HG03571 (cell line): ENCODE measurements at regions not wholly inside any gene's neighbourhood (a gene's known extent, or its start where the extent isn't known, plus 50 kb on each side); places are given as distances from the start of the nearest gene placed in this dataset.

ENCODE experiments used
- ATAC-seq: cut with Tn5 transposase; IDR thresholded peaks from one replicate; pipeline ENCODE4 v1.9.1; 2021; ENCODE audit not compliant: unreplicated experiment

DNA sequence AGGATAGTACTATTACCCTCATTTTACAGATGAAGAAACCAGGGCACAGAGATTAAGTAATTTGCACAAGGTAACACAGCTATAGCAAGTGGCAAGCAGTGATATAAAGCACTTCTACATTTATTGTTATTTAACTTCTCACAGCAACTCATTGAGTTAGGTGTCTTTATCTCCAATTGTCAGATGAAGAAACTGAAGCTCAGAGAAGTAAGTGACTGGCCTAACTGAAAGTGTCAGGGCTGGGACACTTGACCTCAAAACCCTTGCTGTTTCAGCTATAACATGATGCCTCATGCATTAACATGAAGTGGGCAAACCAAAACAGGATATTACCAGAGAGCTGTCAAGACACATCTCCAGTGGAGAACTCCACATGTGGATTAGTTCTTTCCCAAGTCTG is 65.8 kb upstream of the LEKR1 start:
- peak; percentile 76 for ATAC-seq

DNA sequence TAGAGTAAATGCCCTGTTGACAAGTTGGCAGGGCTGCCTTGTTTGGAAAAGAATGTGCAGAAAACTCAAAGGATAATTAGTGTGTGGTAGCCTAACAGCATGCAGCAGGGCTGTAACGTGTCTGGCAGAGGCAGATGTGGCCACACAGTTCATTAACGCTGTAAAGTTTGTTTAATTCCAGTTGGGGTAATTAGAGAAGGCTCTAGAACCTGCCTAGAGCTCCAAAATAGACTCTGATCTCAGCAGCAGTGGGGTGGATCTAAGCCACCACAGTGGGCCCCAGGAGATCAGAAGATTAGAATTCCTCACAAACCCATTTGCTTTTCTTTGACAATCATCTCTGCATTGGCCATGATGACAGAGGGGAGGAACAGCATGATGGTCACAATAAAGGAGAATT is 65.1 kb upstream of the LEKR1 start:
- no peak for ATAC-seq

DNA sequence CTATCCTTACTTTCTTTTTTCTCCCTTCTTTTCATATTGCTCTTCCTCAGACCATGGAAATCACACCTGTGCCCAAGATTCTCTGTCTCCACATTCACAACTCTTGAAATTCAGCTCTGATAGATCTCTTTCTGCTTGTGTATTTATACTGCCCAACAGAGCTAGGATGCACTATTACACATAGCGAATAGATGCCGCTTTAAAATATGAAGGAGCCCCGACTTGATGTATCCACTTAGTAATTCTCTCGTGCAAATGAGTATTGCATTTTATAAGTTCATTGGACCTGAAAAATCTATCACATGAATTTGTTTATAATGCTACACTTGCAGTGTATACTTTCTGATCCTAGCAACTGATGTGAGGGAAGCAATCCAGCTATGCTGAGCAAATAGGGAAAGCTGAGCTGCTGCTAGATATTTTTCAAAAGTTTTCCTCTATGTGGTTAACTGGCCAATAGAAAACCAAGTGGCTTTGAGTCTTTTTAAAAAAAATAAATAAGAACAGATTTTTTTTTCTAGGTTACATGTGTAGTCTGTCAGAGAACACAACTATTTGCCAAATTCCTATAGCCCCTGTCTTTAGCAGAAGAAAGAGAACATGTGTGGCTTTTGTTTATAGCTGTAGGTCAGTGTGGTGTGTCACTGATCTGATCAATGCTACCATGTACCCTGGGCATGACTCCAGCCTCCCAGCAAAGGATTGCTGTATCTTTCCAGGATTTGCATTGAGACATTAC is 64.3 kb upstream of the LEKR1 start:
- ATAC-seq = no peak

DNA sequence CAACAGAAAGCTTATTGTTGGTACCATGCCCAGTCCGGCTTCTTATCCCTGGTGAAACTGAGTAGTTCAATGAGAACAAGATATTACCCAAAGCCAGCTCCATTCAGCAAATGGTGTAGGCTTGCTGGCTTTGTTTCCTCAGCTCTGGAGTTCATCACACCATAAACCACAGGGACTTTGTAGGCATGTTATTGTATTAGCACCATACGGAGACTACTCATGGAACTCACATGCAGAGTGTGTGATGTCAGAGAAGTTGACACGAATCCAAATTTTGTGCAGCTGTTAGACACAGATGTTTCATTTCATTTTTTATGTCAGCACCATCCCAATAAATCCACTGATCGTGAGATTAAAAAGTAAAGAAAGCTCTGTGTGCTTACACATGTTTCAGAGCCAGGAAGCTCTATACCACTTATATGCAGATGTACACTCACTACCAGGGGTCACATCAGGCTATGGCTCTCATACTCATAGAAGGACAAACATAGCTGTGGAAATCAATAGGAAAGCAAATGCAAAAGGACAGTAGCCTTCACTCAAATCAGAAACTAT is 63.4 kb upstream of the LEKR1 start:
- no peak for ATAC-seq

DNA sequence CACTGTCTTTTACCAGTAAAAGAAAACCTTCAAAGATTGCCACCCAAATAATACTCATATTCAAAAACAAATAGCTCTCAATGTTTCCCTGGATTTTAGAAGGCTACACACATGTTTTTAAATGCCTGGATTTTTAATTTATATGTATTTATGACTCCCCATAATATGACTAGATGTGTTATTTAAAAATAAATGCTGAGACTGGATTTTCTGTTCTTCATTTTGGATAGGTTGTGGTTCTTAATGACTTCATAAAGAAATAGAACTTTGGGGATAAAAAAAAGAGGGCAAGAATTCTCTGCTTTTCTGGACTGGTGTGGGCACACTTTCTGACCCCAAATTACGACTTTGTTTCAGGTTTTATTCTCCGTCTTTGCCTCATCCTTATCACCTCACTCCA is 62.8 kb upstream of the LEKR1 start:
- no peak for ATAC-seq

DNA sequence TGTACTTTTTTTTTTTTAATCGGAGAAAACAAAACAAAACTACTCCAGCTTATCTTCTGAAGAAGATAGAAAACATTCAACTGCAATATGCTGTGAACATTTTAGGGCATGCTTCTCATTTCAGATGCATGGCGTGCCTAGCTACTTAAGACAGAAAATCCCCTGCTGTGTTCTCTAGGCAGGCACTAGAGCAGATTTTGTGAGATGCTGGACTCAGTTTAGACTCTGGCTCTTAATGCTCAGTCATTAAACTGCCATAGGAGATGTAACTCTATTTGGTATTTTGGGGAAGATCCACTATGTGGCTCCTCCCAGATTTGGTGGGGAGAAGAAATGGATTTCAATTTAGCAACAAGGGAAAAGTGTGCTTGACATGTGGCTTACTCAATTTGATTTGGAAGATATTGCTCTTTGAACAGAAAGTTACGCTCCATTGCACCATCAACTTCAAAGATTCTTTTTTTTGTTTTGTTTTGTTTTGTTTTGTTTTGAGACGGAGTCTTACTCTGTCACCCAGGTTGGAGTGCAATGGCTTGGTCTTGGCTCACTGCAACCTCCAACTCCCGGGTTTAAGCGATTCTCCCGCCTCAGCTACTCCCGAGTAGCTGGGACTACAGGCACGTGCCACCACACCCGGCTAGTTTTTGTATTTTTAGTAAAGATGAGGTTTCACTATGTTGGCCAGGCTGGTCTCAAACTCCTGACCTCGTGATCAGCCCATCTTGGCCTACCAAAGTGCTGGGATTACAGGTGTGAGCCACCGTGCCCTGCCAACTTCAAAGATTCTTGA is 62.0 kb upstream of the LEKR1 start:
- no peak for ATAC-seq

DNA sequence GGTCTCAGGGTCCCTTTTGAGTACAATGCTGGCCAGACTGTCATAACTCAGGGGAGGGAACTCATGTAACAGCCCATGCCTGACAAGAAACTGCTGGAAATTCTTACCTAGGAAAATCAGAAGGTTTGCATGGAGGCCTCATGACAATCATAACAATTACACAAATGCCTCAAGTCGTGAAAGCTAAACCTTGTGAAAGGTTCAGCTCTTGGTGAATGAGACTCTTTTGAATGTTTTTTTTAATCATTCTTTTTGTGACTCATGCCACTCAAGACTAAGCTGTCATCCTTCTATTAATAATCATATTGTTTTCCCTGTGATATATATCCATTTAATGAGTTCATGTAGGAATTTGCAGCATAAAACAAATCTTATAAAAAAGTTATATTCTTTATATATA is 61.4 kb upstream of the LEKR1 start:
- ATAC-seq = no peak

DNA sequence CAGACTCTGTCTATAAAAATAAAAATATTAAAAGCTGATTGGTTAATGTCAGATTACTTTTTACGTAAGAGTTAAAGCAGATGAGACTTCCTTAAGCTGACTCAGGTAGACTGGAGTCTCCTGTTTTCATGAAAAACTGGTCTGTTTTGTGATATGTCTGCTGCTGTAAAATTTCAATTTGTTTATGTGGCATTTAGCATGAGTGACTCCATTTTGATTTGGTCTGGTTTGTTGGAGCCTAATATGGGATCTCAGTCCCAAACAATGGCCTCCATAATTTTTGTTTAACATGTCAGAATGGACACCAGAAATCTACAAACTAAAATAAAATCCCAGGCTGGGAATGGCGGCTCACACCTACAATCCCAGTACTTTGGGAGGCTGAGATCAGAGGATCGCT is 57.8 kb upstream of the LEKR1 start:
- no peak for ATAC-seq

DNA sequence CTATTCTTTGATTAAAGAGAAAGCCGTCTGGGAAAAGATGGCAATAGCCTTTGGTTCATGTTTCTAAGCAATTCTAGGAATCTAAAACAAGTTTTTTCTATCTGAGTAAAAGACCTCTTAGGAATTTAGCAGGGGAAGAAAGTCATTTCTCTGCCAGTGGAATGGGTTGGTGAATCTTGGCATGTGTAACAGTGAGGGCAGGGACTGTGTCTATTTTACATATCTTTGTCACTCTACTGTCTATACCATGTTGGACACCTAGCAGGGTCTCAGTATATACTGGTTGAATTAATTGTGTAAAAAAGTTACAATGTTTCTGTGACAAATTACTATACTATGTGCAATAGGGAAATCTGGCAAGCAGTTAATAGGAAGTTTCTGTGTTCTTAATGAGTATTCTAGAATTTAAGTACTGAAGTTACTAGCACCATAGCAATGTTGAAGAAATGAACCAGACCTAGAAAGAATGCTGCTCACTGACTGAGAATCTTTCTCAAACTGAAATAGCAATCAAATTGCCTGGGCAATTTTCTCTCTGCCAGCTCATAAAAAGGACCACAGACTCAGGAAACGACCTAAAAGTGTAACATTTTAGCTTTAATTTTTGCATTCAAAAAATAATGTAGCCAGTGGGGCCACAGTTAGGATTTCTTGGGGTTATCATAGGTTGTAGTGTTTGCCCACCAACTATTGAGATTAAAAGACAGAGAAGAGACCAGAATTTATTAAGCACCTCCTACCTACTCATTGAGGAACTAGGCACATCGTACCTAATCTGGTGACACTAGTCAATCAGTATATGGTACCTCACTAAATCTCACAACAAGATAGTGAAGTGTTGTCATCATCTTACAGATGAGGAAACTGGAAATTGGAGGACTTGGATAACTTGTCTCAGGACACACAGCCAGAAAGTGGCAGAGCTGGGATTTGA is 56.2 kb upstream of the LEKR1 start:
- ATAC-seq = no peak

DNA sequence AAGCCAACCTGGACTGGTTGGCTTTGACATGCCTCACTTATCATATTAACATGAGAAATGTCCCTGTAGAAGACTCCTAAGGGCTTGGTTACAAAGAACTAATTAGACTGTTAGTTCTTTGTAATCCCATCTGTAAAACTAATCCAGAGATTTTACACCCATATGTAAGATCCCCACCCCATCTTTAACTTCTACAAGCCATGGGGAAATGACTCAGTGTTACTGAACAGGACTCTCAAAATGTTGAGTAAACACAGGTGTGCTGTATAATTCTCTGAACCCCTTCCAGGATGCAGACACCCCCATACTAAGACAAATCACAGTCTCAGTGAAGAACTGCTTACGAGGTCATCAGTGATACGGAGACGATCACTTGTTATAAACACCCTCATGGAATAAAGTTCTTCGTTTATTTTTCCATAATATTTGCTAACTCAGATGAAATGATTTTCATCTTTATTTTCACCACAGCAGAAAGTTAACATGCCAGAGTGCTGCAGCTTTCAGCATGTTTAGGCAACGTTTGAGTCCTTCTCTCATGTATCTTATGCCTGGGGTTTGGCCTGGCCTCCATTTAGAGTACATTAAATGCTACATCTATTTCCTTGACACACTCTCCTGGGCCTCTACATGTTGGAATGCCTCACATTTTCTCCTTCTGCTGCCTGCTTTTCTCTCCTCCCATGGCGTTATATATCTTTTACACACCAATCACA is 55.3 kb upstream of the LEKR1 start:
- no peak for ATAC-seq

DNA sequence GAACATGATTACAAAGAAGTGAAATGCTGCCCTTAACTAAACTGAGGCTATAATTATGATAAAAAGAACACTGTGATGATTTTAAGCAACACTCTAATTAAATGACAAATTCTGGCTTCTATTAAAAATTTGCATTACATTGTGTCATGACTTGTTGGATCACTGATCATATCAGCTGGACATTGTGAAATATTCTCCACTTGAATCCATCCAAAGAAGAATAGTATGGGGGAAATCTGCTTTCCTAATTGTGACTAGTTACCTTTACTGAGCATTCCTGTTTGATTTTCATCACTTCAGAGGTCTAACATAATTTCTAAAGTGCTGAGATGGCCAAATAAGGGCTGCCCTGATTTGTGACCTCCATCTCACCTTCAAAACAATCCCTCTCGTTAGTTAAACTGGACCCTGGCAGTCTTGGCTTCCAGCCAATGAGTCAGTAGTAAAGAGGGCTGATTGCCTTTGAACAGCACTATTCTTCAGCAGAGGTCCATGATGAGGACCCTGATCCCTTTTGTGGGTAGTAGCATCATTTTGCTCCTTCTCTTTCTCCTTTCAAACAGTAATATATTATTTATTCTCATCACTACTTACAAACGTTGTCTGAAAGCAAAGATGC is 53.5 kb upstream of the LEKR1 start:
- no peak for ATAC-seq

DNA sequence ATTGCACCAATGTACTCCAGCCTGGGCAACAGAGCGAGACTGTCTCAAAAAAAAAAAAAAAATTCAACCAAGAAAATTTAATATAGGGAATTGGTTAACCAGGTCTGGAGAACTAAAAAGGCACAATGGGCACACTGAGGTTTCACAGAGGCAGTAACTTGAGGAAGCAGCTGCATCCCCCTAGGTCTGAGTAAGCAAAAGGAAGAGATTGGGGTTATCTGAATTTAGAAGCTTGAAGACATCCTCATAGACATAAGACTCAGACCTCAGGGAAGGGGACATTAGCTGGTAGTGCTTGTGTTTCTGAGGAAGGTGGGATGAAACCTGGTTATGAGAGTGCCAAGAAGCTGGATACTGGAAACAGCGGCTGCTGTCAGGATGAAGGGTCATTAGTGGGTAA is 50.1 kb upstream of the LEKR1 start:
- no peak for ATAC-seq
